ENCODE measurements at regions not wholly inside any gene's neighbourhood (a gene's known extent, or its start where the extent isn't known, plus 50 kb on each side); places are given as distances from the start of the nearest gene placed in this dataset.

DNA sequence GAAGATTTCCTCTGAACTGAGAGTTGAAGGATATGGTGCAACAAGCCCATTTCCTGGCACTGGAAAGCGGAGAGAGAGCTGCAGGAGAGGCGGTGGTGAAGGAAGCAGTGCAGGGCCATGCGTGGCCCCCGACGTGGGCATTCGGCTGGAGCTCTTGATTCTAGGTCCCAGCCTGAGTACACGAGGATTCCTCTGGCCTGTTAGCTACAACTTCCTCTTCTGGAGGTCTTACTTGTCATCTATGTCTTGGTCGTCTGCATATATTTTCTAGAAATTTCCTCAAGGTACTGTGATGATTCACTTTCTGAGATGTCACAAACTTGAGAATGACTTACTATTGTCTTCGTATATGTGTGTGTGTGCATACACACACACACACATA lies 59.2 kb upstream of the JAZF1 start:
- Histone ChIP-seq H2AFZ (ENCODE audit: low read length) (no peak overlapping the region), H3K79me2 (ENCODE audit: insufficient read depth, low read depth, low read length) (no peaks in the 10 kb centered on the region), H3K4me2 (ENCODE audit: low read length) (no peak overlapping the region), H3K36me3 (ENCODE audit: insufficient read depth, low read length) (no peaks in the 10 kb centered on the region), H3K4me3 (ENCODE audit: low read depth, low read length, poor library complexity, severe bottlenecking) (no peak overlapping the region), H3K4me1 (ENCODE audit: insufficient read depth, low read length, poor library complexity, severe bottlenecking) (no peaks in the 10 kb centered on the region), H3K27ac (ENCODE audit: low read depth, low read length, poor library complexity, severe bottlenecking) (no peak overlapping the region), H3K9me3 (ENCODE audit: low read length) (no peaks in the 10 kb centered on the region), H3K9me2 (ENCODE audit: insufficient read depth, low read length) (no peaks in the 10 kb centered on the region), H4K20me1 (ENCODE audit: insufficient read depth, low read length) (no peaks in the 10 kb centered on the region)
- no peak for DNase-seq (ENCODE audit: low spot score)
- BruUV-seq (replicated peaks): no TSS peak
- ChIA-PET POLR2A (no interaction called here), CTCF (ENCODE audit: unreplicated experiment) (no interaction called here)
- TF ChIP-seq, protein P1, sequence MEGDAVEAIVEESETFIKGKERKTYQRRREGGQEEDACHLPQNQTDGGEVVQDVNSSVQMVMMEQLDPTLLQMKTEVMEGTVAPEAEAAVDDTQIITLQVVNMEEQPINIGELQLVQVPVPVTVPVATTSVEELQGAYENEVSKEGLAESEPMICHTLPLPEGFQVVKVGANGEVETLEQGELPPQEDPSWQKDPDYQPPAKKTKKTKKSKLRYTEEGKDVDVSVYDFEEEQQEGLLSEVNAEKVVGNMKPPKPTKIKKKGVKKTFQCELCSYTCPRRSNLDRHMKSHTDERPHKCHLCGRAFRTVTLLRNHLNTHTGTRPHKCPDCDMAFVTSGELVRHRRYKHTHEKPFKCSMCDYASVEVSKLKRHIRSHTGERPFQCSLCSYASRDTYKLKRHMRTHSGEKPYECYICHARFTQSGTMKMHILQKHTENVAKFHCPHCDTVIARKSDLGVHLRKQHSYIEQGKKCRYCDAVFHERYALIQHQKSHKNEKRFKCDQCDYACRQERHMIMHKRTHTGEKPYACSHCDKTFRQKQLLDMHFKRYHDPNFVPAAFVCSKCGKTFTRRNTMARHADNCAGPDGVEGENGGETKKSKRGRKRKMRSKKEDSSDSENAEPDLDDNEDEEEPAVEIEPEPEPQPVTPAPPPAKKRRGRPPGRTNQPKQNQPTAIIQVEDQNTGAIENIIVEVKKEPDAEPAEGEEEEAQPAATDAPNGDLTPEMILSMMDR (conservative IDR thresholded peaks at IDR 0.05; ENCODE audit: low read length): no peak
- no peak for TF ChIP-seq EZH2phosphoT487 (IDR thresholded peaks at IDR 0.05; ENCODE audit: borderline replicate concordance, low read depth, low read length)
- intact Hi-C loops (cut with micrococcal nuclease; ENCODE audit: unreplicated experiment): no loop called here

DNA sequence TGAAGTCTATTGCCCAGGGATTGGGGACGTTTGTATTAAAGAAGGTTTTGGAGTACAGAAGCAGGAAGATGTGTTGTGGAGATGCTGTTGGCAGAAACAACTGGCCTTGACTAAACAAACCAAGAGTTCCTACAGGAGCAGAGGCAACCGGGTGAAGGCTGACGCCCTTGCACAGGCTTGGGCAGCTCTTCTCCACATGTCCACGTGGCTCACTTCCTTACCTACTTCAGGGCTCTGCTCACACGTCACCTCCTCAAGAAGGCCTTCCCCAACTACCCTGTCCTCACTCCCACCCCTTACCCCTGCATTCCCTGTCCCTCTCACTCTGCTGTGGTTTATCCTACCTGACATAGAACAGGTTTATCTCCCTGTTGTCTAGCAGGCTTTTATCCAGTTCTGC lies 59.9 kb upstream of the JAZF1 start:
- intact Hi-C loops (cut with micrococcal nuclease; ENCODE audit: unreplicated experiment): no loop called here
- Histone ChIP-seq H4K20me1 (ENCODE audit: insufficient read depth, low read length) (no peaks in the 10 kb centered on the region), H3K4me2 (ENCODE audit: low read length) (no peak overlapping the region), H3K36me3 (ENCODE audit: insufficient read depth, low read length) (no peaks in the 10 kb centered on the region), H3K4me3 (ENCODE audit: low read depth, low read length, poor library complexity, severe bottlenecking) (no peak overlapping the region), H3K4me1 (ENCODE audit: insufficient read depth, low read length, poor library complexity, severe bottlenecking) (no peaks in the 10 kb centered on the region), H3K9me2 (ENCODE audit: insufficient read depth, low read length) (no peaks in the 10 kb centered on the region), H3K79me2 (ENCODE audit: insufficient read depth, low read depth, low read length) (no peaks in the 10 kb centered on the region), H3K27ac (ENCODE audit: low read depth, low read length, poor library complexity, severe bottlenecking) (no peak overlapping the region), H2AFZ (ENCODE audit: low read length) (no peak overlapping the region), H3K9me3 (ENCODE audit: low read length) (no peaks in the 10 kb centered on the region)
- BruUV-seq (replicated peaks): no TSS peak
- POLR2A ChIA-PET: no interaction called here
- DNase-seq (ENCODE audit: low spot score): no peak
- CTCF ChIA-PET (ENCODE audit: unreplicated experiment): no interaction called here
- TF ChIP-seq, protein P1 (conservative IDR thresholded peaks at IDR 0.05; ENCODE audit: low read length): no peak
- no peak for TF ChIP-seq EZH2phosphoT487 (IDR thresholded peaks at IDR 0.05; ENCODE audit: borderline replicate concordance, low read depth, low read length)

DNA sequence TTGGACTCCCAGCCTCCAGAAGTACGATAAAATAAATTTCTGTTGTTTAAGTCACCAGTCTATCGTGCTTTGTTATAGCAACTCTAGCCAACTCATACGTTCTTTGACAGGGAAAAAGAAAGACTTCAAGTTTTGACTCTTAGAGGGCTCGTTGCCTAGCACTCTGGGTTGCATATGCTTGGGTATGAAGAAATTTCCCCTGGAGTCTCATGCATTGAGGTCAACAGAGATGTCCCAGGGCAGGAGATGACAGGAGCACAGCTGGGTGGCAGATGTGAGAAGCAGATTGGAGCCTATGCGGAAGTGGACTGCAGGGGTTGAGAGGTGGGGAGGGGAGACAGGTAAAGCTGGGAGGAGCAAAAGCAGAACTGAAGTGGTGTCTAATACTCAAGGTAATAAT lies 63.3 kb upstream of the JAZF1 start:
- no peak overlapping the region for H2AFZ ChIP-seq (ENCODE audit: low read length)
- H3K9me3 ChIP-seq (ENCODE audit: low read length): no peaks in the 10 kb centered on the region
- no peak for DNase-seq (ENCODE audit: low spot score)
- H3K27ac ChIP-seq (ENCODE audit: low read depth, low read length, poor library complexity, severe bottlenecking): no peak overlapping the region
- ChIA-PET CTCF (ENCODE audit: unreplicated experiment) (no interaction called here), POLR2A (no interaction called here)
- no peaks in the 10 kb centered on the region for H4K20me1 ChIP-seq (ENCODE audit: insufficient read depth, low read length)
- H3K36me3 ChIP-seq (ENCODE audit: insufficient read depth, low read length): no peaks in the 10 kb centered on the region
- no TSS peak for BruUV-seq (replicated peaks)
- H3K79me2 ChIP-seq (ENCODE audit: insufficient read depth, low read depth, low read length): no peaks in the 10 kb centered on the region
- H3K4me3 ChIP-seq (ENCODE audit: low read depth, low read length, poor library complexity, severe bottlenecking): no peak overlapping the region
- H3K9me2 ChIP-seq (ENCODE audit: insufficient read depth, low read length): no peaks in the 10 kb centered on the region
- TF ChIP-seq, protein P1 (conservative IDR thresholded peaks at IDR 0.05; ENCODE audit: low read length): no peak
- no peak for TF ChIP-seq EZH2phosphoT487 (IDR thresholded peaks at IDR 0.05; ENCODE audit: borderline replicate concordance, low read depth, low read length)
- intact Hi-C loops (cut with micrococcal nuclease; ENCODE audit: unreplicated experiment): no loop called here
- no peak overlapping the region for H3K4me2 ChIP-seq (ENCODE audit: low read length)
- no peaks in the 10 kb centered on the region for H3K4me1 ChIP-seq (ENCODE audit: insufficient read depth, low read length, poor library complexity, severe bottlenecking)

All from OCI-LY7 (cell line).